ENCODE measurements at regions not wholly inside any gene's neighbourhood (a gene's known extent, or its start where the extent isn't known, plus 50 kb on each side); places are given as distances from the start of the nearest gene placed in this dataset.

DNA sequence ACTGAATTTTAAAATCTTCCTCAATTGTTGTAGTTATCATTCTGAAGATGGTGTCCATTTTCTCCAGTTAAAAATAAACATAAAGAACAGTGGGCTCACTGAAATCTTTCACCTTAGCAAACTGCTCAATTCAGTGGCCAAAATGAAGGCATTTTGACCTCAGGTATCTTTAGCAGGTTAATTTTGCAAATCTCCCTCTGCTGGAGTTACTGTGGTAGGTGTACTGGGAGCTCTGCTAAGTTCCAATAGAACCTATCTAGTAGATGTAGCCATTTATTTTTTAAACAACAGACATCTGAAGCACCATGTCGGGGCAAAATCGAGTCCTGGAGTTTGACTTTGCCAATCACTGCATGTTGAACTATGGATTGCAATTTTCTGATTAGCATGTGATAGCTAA is 177.1 kb downstream of the IRS1 start:
- Histone ChIP-seq H3K4me3 (no peak overlapping the region), H3K9me3 (ENCODE audit: low read depth) (no peaks in the 10 kb centered on the region), H3K4me1 (ENCODE audit: insufficient read depth) (peaks cover 12% of the 10 kb centered on the region), H3K4me2 (no peak overlapping the region), H3K9me2 (replicated peaks; ENCODE audit: insufficient read depth) (no peaks in the 10 kb centered on the region), H3K36me3 (replicated peaks; ENCODE audit: insufficient read depth, low read depth) (no peaks in the 10 kb centered on the region), H3K27me3 (no peaks in the 10 kb centered on the region), H3K27ac (no peak overlapping the region), H4K20me1 (ENCODE audit: insufficient read depth, poor library complexity, severe bottlenecking) (no peaks in the 10 kb centered on the region), H2AFZ (no peak overlapping the region), H3K79me2 (no peaks in the 10 kb centered on the region)
- 91% methylated on average over 2 of the region's 2 CpGs for WGBS (ENCODE audit: low lambda C conversion rate, missing lambda C conversion rate)
- TF ChIP-seq, protein P1, sequence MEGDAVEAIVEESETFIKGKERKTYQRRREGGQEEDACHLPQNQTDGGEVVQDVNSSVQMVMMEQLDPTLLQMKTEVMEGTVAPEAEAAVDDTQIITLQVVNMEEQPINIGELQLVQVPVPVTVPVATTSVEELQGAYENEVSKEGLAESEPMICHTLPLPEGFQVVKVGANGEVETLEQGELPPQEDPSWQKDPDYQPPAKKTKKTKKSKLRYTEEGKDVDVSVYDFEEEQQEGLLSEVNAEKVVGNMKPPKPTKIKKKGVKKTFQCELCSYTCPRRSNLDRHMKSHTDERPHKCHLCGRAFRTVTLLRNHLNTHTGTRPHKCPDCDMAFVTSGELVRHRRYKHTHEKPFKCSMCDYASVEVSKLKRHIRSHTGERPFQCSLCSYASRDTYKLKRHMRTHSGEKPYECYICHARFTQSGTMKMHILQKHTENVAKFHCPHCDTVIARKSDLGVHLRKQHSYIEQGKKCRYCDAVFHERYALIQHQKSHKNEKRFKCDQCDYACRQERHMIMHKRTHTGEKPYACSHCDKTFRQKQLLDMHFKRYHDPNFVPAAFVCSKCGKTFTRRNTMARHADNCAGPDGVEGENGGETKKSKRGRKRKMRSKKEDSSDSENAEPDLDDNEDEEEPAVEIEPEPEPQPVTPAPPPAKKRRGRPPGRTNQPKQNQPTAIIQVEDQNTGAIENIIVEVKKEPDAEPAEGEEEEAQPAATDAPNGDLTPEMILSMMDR (IDR thresholded peaks at IDR 0.05; ENCODE audit: poor library complexity) = peak; percentile 9
- no peak for TF ChIP-seq EZH2 (IDR thresholded peaks at IDR 0.05; ENCODE audit: borderline replicate concordance)
- DNase-seq (ENCODE audit: low spot score) = no peak

DNA sequence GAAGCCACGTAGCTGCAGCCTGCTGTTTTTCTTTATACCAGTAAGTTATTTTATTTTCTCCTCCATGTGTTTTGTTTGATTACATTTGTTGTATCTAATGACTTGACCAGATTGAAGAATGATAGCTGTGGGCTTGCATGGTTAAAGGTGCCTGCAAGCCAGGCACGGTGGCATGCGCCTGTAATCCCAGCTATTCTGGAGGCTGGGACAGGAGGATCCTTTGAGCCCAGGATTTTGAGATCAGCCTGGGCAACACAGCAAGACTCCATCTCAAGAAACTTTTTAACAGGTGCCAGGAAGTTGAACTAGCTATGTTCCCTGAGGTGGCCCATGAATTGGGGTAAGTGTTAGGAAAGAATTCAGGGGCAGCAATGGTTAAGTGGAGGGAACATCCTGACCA is 179.4 kb downstream of the IRS1 start:
- TF ChIP-seq, protein P1 (IDR thresholded peaks at IDR 0.05; ENCODE audit: poor library complexity) = no peak
- TF ChIP-seq EZH2 (IDR thresholded peaks at IDR 0.05; ENCODE audit: borderline replicate concordance) (no peak), EZH2phosphoT487 (IDR thresholded peaks at IDR 0.05; ENCODE audit: low read depth, severe bottlenecking, unreplicated experiment) (no peak)
- H4K20me1 ChIP-seq (ENCODE audit: insufficient read depth, poor library complexity, severe bottlenecking) = no peaks in the 10 kb centered on the region
- H3K79me2 ChIP-seq = no peaks in the 10 kb centered on the region
- no peak for DNase-seq (ENCODE audit: low spot score)
- no peaks in the 10 kb centered on the region for H3K36me3 ChIP-seq (replicated peaks; ENCODE audit: insufficient read depth, low read depth)
- no peak overlapping the region for H3K27ac ChIP-seq
- H2AFZ ChIP-seq = no peak overlapping the region
- H3K4me2 ChIP-seq = no peak overlapping the region
- peaks cover 12% of the 10 kb centered on the region for H3K4me1 ChIP-seq (ENCODE audit: insufficient read depth)
- H3K9me3 ChIP-seq (ENCODE audit: low read depth) = no peaks in the 10 kb centered on the region
- 93% methylated on average over 3 of the region's 3 CpGs for WGBS (ENCODE audit: low lambda C conversion rate, missing lambda C conversion rate)
- no peak overlapping the region for H3K4me3 ChIP-seq
- H3K27me3 ChIP-seq = no peaks in the 10 kb centered on the region
- H3K9me2 ChIP-seq (replicated peaks; ENCODE audit: insufficient read depth) = no peaks in the 10 kb centered on the region

DNA sequence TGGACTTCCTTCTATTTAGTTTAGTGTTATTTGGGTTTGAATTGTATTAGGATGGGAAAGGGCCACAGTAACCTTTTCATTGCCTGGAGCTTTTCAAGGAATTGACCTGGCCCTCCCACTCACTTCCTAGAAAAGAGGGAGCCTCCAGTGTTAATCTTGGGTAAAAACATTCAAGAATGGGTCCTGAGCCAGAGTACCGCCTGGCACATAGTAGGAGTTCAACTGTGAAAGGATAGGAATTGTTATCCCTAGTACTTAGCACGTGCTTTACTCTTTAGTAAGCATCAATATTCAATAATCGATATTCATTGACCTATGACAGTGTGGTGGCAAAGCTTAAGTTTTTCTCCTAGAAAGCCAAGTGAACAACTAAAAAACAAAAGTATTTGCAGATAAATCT is 179.9 kb downstream of the IRS1 start:
- H3K9me2 ChIP-seq (replicated peaks; ENCODE audit: insufficient read depth) = no peaks in the 10 kb centered on the region
- peaks cover 12% of the 10 kb centered on the region for H3K4me1 ChIP-seq (ENCODE audit: insufficient read depth)
- no peaks in the 10 kb centered on the region for H3K79me2 ChIP-seq
- H4K20me1 ChIP-seq (ENCODE audit: insufficient read depth, poor library complexity, severe bottlenecking) = no peaks in the 10 kb centered on the region
- no peak overlapping the region for H3K27ac ChIP-seq
- no peaks in the 10 kb centered on the region for H3K9me3 ChIP-seq (ENCODE audit: low read depth)
- H3K36me3 ChIP-seq (replicated peaks; ENCODE audit: insufficient read depth, low read depth) = no peaks in the 10 kb centered on the region
- no peaks in the 10 kb centered on the region for H3K27me3 ChIP-seq
- TF ChIP-seq, protein P1 (IDR thresholded peaks at IDR 0.05; ENCODE audit: poor library complexity) = no peak
- TF ChIP-seq EZH2 (IDR thresholded peaks at IDR 0.05; ENCODE audit: borderline replicate concordance) = no peak
- TF ChIP-seq EZH2phosphoT487 (IDR thresholded peaks at IDR 0.05; ENCODE audit: low read depth, severe bottlenecking, unreplicated experiment) = no peak
- H3K4me2 ChIP-seq = no peak overlapping the region
- no peak overlapping the region for H3K4me3 ChIP-seq
- WGBS (ENCODE audit: low lambda C conversion rate, missing lambda C conversion rate) = 99% methylated on average over 3 of the region's 3 CpGs
- no peak overlapping the region for H2AFZ ChIP-seq
- DNase-seq (ENCODE audit: low spot score) = no peak

All from hepatocyte (in vitro differentiated cells).